ENCODE measurements at regions not wholly inside any gene's neighbourhood (a gene's known extent, or its start where the extent isn't known, plus 50 kb on each side); places are given as distances from the start of the nearest gene placed in this dataset.

- no peak for TF ChIP-seq POLR2A (IDR thresholded peaks at IDR 0.05)
- no peak for TF ChIP-seq CTCF (IDR thresholded peaks at IDR 0.05)
These were observed 1375.1 kb upstream of the ALCAM start for GRCh38 chr3:103991461-103992115.

Data from body of pancreas (tissue), 4 donors.